KMS-11 (cell line): ENCODE measurements at regions not wholly inside any gene's neighbourhood (a gene's known extent, or its start where the extent isn't known, plus 50 kb on each side); places are given as distances from the start of the nearest gene placed in this dataset.

Source experiments
- H2AFZ ChIP-seq: fragments of 200-600 bp; sonication (generic); 2 replicates; pipeline ENCODE4 v1.6.1; 2016; ENCODE audit warnings: antibody characterized with exemption, mixed run types, low read depth
- H3K27ac ChIP-seq: fragments of 200-600 bp; sonication (generic); 2 replicates; pipeline ENCODE4 v1.6.1; 2016; ENCODE audit warnings: mild to moderate bottlenecking, mixed run types
- H3K27me3 ChIP-seq: fragments of 200-600 bp; sonication (generic); 2 replicates; pipeline ENCODE4 v1.6.1; 2017; ENCODE audit warnings: mild to moderate bottlenecking, low read depth, mixed run types, moderate library complexity; ENCODE audit not compliant: insufficient read depth
- H3K36me3 ChIP-seq: fragments of 200-600 bp; sonication (generic); 2 replicates; pipeline ENCODE4 v1.6.1; 2017; ENCODE audit warnings: mild to moderate bottlenecking, mixed run types; ENCODE audit not compliant: insufficient read depth
- H3K4me1 ChIP-seq: fragments of 200-600 bp; sonication (generic); 2 replicates; pipeline ENCODE4 v1.6.1; 2016; ENCODE audit warnings: mild to moderate bottlenecking, low read depth, mixed run types; ENCODE audit not compliant: poor library complexity, severe bottlenecking
- H3K4me2 ChIP-seq: fragments of 200-600 bp; sonication (generic); 2 replicates; pipeline ENCODE4 v1.7.0; 2016; ENCODE audit warnings: mild to moderate bottlenecking, mixed run types
- H3K4me3 ChIP-seq: fragments of 200-600 bp; sonication (generic); IDR thresholded peaks from 2 replicates; pipeline ENCODE4 v1.6.1; 2017; ENCODE audit warnings: low read depth, low read length, mixed read lengths; ENCODE audit not compliant: insufficient read depth
- H3K79me2 ChIP-seq: fragments of 200-600 bp; sonication (generic); 2 replicates; pipeline ENCODE4 v1.6.1; 2016; ENCODE audit warnings: low read depth, mixed run types; ENCODE audit not compliant: insufficient read depth
- H3K9ac ChIP-seq: fragments of 200-600 bp; sonication (generic); 2 replicates; pipeline ENCODE4 v1.6.1; 2016; ENCODE audit warnings: mild to moderate bottlenecking, mixed run types
- H4K20me1 ChIP-seq: fragments of 200-600 bp; sonication (generic); 2 replicates; pipeline ENCODE4 v1.6.1; 2016; ENCODE audit warnings: mild to moderate bottlenecking, mixed run types; ENCODE audit not compliant: insufficient read depth
- CTCF ChIP-seq: fragments of 200-600 bp; sonication (generic); conservative IDR thresholded peaks from 2 replicates; pipeline ENCODE4 v1.6.1; 2017; ENCODE audit warnings: low read depth, mild to moderate bottlenecking, antibody characterized with exemption, low read length, moderate library complexity, mixed read lengths

GRCh38 chr15:77846986-77847385 lies 214.3 kb upstream of the LINGO1 start:
- Histone ChIP-seq H3K4me2 (no peak overlapping the region), H3K36me3 (no peaks in the 10 kb centered on the region), H2AFZ (no peak overlapping the region), H3K79me2 (no peaks in the 10 kb centered on the region), H3K4me1 (no peaks in the 10 kb centered on the region), H4K20me1 (no peaks in the 10 kb centered on the region), H3K4me3 (no peak overlapping the region), H3K27me3 (peaks cover 29% of the 10 kb centered on the region; the same call in 1 of the 2 replicates), H3K27ac (no peak overlapping the region), H3K9ac (no peak overlapping the region)
- TF ChIP-seq CTCF: no peak

- Histone ChIP-seq H3K27me3 (peaks cover 26% of the 10 kb centered on the region; the same call in 1 of the 2 replicates), H3K27ac (no peak overlapping the region), H2AFZ (no peak overlapping the region), H3K4me2 (no peak overlapping the region), H3K4me3 (no peak overlapping the region), H3K79me2 (no peaks in the 10 kb centered on the region), H3K9ac (no peak overlapping the region), H3K36me3 (no peaks in the 10 kb centered on the region), H4K20me1 (no peaks in the 10 kb centered on the region), H3K4me1 (no peaks in the 10 kb centered on the region)
- no peak for TF ChIP-seq CTCF
Observed at GRCh38 chr15:77846360-77846759, 213.6 kb upstream of the LINGO1 start.

- no peaks in the 10 kb centered on the region for H4K20me1 ChIP-seq
- no peak overlapping the region for H2AFZ ChIP-seq
- H3K79me2 ChIP-seq: no peaks in the 10 kb centered on the region
- H3K27me3 ChIP-seq: peaks cover 36% of the 10 kb centered on the region; the same call in 1 of the 2 replicates
- no peak overlapping the region for H3K4me2 ChIP-seq
- H3K27ac ChIP-seq: no peak overlapping the region
- H3K9ac ChIP-seq: no peak overlapping the region
- no peak overlapping the region for H3K4me3 ChIP-seq
- H3K36me3 ChIP-seq: no peaks in the 10 kb centered on the region
- TF ChIP-seq CTCF: no peak
- H3K4me1 ChIP-seq: no peaks in the 10 kb centered on the region
Observed at GRCh38 chr15:77844798-77845446, 212.2 kb upstream of the LINGO1 start.

GRCh38 chr15:77843546-77843945 lies 210.8 kb upstream of the LINGO1 start:
- H3K27ac ChIP-seq: no peak overlapping the region
- no peaks in the 10 kb centered on the region for H3K4me1 ChIP-seq
- no peak overlapping the region for H3K4me2 ChIP-seq
- TF ChIP-seq CTCF: no peak
- H3K9ac ChIP-seq: no peak overlapping the region
- no peak overlapping the region for H3K4me3 ChIP-seq
- H3K79me2 ChIP-seq: no peaks in the 10 kb centered on the region
- H3K36me3 ChIP-seq: no peaks in the 10 kb centered on the region
- H2AFZ ChIP-seq: no peak overlapping the region
- no peaks in the 10 kb centered on the region for H4K20me1 ChIP-seq
- peaks cover 43% of the 10 kb centered on the region for H3K27me3 ChIP-seq
